ENCODE measurements at regions not wholly inside any gene's neighbourhood (a gene's known extent, or its start where the extent isn't known, plus 50 kb on each side); places are given as distances from the start of the nearest gene placed in this dataset.
A peak's percentile ranks its signal among the peaks of the same experiment; 100 is the strongest.

GRCh38 chr7:113404245-113404644 is 285.9 kb upstream of the SMIM30 start:
- Histone ChIP-seq H3K4me3 (no peak overlapping the region), H3K27ac (no peak overlapping the region), H3K9me3 (replicated peaks in 1 of 3) (no peaks in the 10 kb centered on the region), H3K27me3 (no peaks in the 10 kb centered on the region), H3K4me1 (replicated peaks in 1 of 2) (no peaks in the 10 kb centered on the region), H3K36me3 (replicated peaks in 1 of 2) (no peaks in the 10 kb centered on the region)
- intact Hi-C loops (cut with DNase I) = no loop called here
- 74 to 78% (median 76%) methylated on average over 8 of the region's 8 CpGs for WGBS, 4 donors
- no peak for DNase-seq
- TF ChIP-seq CTCF (IDR thresholded peaks at IDR 0.05) = peak in 2 of 6 experiments; percentile 8 to 11
- no peak for TF ChIP-seq POLR2A (IDR thresholded peaks at IDR 0.05)

DNA sequence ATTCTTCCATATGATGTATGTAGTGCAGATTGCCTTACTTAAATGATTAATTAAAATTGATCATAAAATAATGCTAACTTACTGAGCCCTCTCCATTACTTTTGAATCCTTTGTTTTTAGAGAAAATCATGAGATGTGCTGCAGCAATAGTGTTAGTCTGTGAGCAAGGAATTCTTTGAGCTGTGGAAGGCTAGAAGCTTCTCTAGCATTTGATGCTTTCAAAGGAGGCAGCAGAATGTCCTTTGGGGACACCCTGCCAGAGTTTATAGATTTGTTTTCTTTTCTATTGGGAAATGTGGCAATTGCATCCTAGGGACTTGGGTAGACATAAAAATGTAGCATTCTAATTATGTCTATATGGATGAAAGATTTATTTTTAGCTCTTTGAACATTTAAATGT is 284.1 kb upstream of the SMIM30 start:
- no peak for DNase-seq
- no peak for TF ChIP-seq CTCF (IDR thresholded peaks at IDR 0.05)
- no peak for TF ChIP-seq POLR2A (IDR thresholded peaks at IDR 0.05)
- Histone ChIP-seq H3K4me3 (no peak overlapping the region), H3K9me3 (replicated peaks in 1 of 3) (no peaks in the 10 kb centered on the region), H3K27ac (no peak overlapping the region), H3K36me3 (replicated peaks in 1 of 2) (no peaks in the 10 kb centered on the region), H3K27me3 (no peaks in the 10 kb centered on the region), H3K4me1 (replicated peaks in 1 of 2) (no peaks in the 10 kb centered on the region)
- intact Hi-C loops (cut with DNase I) = no loop called here

DNA sequence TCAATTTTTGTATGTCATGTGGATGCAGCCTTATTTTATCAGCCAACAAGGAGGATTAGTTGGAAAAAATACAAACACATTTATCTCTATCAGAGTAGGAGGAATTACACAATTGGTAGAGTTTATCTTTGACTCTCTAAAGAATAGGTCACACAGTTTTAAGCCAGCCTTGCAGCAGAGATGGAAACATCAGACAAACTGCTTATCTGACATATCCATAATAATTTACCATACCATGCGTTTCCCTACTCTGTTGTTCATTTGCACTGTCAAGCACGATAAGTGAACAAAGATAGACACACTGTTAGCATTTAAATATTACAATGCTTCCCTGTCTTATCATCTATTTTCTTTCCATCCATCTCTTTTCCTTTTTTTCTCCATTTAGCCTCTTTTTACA is 283.7 kb upstream of the SMIM30 start:
- 20 to 42% (median 27%) methylated on average over 2 of the region's 2 CpGs for WGBS, 4 donors
- intact Hi-C loops (cut with DNase I) = no loop called here
- no peaks in the 10 kb centered on the region for H3K4me1 ChIP-seq (replicated peaks in 1 of 2)
- no peaks in the 10 kb centered on the region for H3K9me3 ChIP-seq (replicated peaks in 1 of 3)
- H3K36me3 ChIP-seq (replicated peaks in 1 of 2) = no peaks in the 10 kb centered on the region
- H3K27me3 ChIP-seq = no peaks in the 10 kb centered on the region
- TF ChIP-seq CTCF (IDR thresholded peaks at IDR 0.05) (no peak), POLR2A (IDR thresholded peaks at IDR 0.05) (no peak)
- DNase-seq = no peak
- no peak overlapping the region for H3K4me3 ChIP-seq
- H3K27ac ChIP-seq = no peak overlapping the region

GRCh38 chr7:113394856-113395255 is 276.5 kb upstream of the SMIM30 start:
- H3K4me3 ChIP-seq = no peak overlapping the region
- 72 to 89% (median 80%) methylated on average over 3 of the region's 3 CpGs for WGBS, 4 donors
- no peak for TF ChIP-seq POLR2A (IDR thresholded peaks at IDR 0.05)
- H3K9me3 ChIP-seq (replicated peaks in 1 of 3) = no peaks in the 10 kb centered on the region
- intact Hi-C loops (cut with DNase I) = no loop called here
- H3K36me3 ChIP-seq (replicated peaks in 1 of 2) = no peaks in the 10 kb centered on the region
- H3K27ac ChIP-seq = no peak overlapping the region
- no peaks in the 10 kb centered on the region for H3K27me3 ChIP-seq
- DNase-seq = no peak
- H3K4me1 ChIP-seq (replicated peaks in 1 of 2) = peaks cover 0 to 12% of the 10 kb centered on the region in 2 donors

- H3K27me3 ChIP-seq = no peaks in the 10 kb centered on the region
- H3K4me1 ChIP-seq (replicated peaks in 1 of 2) = peaks cover 0 to 12% of the 10 kb centered on the region in 2 donors
- no peak for TF ChIP-seq CTCF (IDR thresholded peaks at IDR 0.05)
- TF ChIP-seq POLR2A (IDR thresholded peaks at IDR 0.05) = no peak
- DNase-seq = no peak
- no peaks in the 10 kb centered on the region for H3K9me3 ChIP-seq (replicated peaks in 1 of 3)
- no peak overlapping the region for H3K4me3 ChIP-seq
- intact Hi-C loops (cut with DNase I) = no loop called here
- WGBS, 4 donors = 65 to 73% (median 70%) methylated on average over 2 of the region's 2 CpGs
- H3K36me3 ChIP-seq (replicated peaks in 1 of 2) = no peaks in the 10 kb centered on the region
- no peak overlapping the region for H3K27ac ChIP-seq
Observed at GRCh38 chr7:113392841-113393540, 274.6 kb upstream of the SMIM30 start.
